ENCODE measurements at regions not wholly inside any gene's neighbourhood (a gene's known extent, or its start where the extent isn't known, plus 50 kb on each side); places are given as distances from the start of the nearest gene placed in this dataset.

- no peak for DNase-seq
Observed at GRCh38 chr12:65517656-65518210, 239.2 kb downstream of the MSRB3 start.

- no peak for DNase-seq
Observed at GRCh38 chr12:65518771-65519170, 240.3 kb downstream of the MSRB3 start.

DNA sequence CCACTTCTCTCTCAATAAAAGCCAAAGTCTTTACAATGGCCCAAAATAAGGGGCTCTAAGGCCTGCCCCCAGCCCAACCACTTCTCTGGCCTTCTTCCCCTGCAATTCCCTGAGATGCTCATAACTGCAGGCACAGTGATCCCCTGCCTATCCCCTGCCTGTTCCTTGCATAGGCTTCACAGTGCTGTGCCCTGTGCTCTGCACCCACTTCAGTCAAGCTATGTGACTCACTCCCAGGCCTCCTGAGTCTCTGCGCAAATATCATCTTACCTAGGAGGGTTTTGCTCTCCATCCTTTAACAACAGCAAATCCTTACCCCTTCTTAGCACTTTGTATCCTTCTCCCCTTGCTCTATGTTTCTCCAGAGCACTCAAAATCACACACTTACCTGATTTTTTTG, 242.2 kb downstream of the MSRB3 start:
- DNase-seq = no peak

DNA sequence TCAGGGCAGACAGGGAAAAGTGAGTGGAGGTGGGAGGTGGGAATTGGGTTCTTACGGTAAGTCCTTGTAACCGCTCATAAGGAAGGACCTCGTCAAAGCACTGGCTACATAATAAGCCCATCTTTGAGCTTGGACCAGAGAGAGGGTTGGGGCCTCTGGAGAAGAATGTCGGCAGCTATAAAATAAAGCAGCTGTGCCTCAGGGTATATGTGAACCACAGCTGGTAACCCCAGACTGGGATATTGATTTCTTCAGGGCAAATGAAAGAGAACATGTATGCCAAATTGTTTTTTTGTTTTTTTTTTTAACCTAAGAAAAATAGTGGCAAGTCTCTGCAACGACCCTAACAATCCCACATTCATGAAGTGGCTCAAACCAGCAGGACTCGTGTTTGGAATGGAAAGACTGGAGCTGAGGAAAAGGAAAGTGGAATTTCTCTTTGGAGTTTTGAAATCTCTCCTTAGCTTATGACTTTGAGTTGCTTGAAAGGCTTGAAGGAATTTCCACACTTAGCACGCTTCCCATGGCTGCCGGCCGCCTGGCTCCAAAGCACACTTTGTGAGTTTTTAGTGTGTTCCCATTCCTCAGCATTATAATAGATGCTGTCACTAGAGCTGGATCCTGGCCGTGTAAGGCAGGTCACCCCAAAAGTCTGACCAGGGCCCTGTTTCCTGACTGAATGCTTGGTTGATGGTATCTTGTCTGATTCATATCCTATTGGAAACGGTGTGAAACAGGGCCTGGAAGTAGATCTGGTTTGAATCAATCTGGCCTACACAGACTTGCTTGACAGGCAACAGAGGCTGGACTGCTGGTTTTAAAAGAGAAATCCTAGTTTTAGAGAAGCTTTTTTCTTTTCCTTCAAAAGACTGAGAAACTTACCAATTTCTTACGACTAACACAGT, 244.7 kb downstream of the MSRB3 start:
- no peak for DNase-seq

GRCh38 chr12:65524666-65525065, 246.2 kb downstream of the MSRB3 start:
- no peak for DNase-seq

DNA sequence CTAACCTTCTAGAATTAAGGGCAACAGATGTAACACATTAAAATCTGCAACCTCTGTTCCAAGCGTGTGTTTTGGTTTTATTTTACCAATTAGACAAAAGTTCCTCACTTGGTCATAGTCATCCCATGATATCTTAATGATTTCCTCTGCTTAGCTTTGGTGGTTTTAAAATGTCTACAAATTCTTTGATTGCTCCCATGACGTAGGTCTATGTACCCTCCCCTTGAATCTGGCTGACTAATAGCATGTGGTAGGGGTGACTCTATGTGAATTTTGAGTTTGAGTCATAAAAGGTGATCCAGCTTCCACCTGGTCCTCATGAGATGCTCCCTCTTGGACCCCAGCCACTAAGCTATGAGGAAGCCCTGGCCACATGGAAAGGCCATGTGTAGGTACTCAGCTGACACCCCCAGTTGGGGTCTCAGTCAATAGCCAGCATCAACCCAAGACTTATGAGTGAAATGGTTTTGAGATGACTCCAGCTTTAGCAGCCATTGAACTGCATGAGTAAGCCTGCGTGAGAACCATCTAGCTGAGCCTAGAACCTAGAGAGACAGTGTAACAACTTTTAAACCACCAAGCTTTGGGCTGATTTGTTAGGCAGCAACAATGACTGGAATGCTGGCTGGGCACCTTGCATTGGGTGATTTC, 247.1 kb downstream of the MSRB3 start:
- no peak for DNase-seq

DNA sequence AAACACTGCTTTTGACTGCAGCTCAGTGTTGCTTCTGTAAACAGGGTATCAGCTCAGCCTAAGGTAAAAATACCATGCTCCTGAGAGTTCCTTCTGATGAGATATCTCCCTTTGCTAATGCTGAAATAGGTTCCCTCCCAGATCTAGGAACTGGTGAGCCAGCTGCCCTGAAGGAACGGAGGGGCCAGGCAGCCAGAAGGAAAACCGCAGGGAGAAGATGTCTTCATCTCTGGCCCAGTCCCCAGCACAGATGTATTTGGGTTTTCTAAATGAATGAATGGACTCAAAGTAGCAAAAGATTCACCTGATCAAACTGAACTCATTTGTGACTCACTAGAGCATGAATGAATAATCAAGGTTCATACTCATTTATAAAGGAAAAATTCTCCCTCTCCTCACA, 247.8 kb downstream of the MSRB3 start:
- no peak for DNase-seq

GRCh38 chr12:65528127-65528526, 249.6 kb downstream of the MSRB3 start:
- no peak for DNase-seq

- DNase-seq = no peak
Observed at GRCh38 chr12:65529106-65529505, 250.6 kb downstream of the MSRB3 start.

- DNase-seq = no peak
Observed at GRCh38 chr12:65529771-65530435, 251.4 kb downstream of the MSRB3 start.

- no peak for DNase-seq
Observed at GRCh38 chr12:65532162-65532561, 253.7 kb downstream of the MSRB3 start.

- no peak for DNase-seq
Observed at GRCh38 chr12:65532764-65533163, 254.3 kb downstream of the MSRB3 start.

DNA sequence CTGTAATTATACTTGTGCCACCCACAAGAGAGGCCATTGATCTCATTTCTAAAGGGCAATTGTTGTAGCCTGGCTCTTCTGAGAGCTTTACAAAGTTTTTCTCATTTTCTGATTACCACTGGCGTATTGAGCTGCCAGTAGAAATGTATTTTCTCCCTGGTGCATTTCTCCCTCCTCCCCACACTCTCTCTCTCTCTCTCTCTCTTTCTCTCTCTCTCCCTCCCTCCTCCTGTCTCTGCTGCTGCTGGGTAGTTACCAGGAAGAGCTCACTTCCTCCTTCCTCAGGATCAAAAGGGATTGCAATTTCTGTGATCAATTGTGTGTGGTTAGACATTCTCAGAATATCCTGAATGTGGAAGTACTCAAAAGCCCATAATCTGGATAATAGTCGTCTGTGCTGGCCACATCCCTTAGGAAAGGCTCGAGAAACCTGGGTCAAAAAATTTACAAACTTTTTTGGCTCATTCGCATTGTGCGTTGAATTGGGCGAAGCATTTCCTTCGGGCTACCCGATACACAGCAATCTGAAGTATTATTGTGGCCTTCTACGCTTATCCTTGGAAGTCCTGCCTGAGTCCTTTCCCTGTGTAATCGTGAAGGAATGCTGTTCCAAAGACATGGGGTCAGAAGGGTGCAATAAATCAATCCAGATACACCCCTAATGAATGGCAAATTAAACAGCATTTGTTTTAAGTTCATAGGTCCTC, 254.8 kb downstream of the MSRB3 start:
- DNase-seq = no peak

GRCh38 chr12:65534238-65534841, 255.9 kb downstream of the MSRB3 start:
- no peak for DNase-seq

GRCh38 chr12:65535946-65536345, 257.5 kb downstream of the MSRB3 start:
- DNase-seq = no peak

DNA sequence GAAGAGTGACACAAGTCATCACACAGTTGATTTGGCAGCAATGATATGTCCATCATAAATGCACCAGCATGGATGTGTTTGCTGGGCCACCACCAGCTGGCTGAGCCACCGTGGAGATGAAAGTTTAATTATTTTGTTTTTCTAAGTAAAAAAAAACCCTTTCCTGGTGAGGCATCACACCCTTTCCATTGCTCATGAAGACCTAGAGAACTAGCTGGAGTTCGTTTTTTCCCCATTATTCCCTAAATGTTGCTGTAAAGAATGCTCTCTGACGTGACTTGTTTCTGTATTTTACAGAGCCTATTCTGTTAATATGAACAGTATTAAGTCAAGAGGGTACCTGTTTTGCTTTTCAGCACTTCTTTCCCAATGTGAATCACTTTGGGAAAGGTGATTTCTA, 257.9 kb downstream of the MSRB3 start:
- DNase-seq = no peak

GRCh38 chr12:65536876-65537681, 258.6 kb downstream of the MSRB3 start:
- no peak for DNase-seq

DNA sequence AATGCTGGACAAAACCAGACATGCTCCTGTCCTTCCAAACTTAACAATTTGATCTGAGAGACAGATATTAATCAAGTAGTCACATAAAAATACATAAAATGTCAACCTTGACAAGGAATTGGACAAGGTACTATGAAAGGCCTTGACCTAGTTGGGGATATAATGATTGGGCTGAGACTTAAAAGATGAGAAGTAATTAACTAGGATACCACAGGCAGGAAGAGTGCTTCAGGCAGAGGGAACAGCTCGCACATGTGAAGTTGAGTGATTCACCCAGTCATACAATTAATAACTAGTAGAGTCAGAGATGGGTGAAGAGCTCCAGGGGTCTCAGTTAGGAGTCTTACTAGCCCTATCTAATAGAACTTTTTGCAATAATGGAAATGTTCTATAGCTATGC, 259.5 kb downstream of the MSRB3 start:
- DNase-seq = no peak

DNA sequence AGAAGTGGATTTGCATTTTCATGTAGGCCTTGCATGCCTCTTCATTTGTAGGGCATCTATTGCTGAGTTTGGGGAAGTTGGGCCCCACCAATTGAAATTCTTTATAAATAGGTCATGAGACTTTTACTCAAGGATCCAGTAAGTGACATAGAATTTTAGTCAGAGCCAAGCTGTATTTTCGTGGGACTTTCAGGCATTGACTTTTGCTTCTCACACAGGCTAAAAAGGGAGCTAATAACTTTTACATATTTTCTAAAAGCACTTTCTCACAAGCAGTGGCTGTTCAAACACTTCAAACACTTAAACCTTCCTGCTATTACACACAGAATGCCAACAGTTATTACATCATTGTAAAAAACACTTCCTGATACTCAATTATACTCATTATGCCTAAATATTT, 260.5 kb downstream of the MSRB3 start:
- no peak for DNase-seq

- no peak for DNase-seq
Observed at GRCh38 chr12:65540140-65540539, 261.7 kb downstream of the MSRB3 start.

DNA sequence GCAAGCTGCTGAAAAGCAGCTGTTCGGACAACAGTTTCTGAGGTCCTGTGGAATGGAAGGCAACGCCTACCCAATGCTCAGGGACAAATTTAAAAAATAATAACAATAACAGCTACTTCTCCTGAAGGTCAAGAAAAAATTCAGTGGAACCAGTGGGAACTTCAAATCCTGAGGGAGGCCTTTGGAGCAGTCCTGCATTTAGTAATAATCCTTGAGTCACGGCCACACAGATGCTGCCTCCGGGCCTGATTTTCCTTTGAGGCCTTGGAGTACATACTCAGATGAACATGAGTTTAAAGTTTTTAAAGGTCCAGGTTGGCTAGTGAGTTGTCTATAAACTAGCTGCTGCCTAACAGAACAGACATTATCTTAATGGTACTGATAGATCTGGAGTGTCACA, 268.0 kb downstream of the MSRB3 start:
- DNase-seq = no peak
